Activated CD4-positive, alpha-beta T cell treated with anti-CD3 and anti-CD28 coated beads, Interleukin-2, amount 50 U/mL, for 48 hours (primary cell): ENCODE measurements at regions not wholly inside any gene's neighbourhood (a gene's known extent, or its start where the extent isn't known, plus 50 kb on each side); places are given as distances from the start of the nearest gene placed in this dataset.
"Not testable (repeated sequence)": the region's sequence is repeated elsewhere in the genome, so short reads cannot be mapped to it uniquely, and the experiment has no call there.

Experiments used
- DNase-seq, 2 experiments: peaks; one replicate each; pipeline ENCODE4 v3.0.0-alpha.2; 2020

DNA sequence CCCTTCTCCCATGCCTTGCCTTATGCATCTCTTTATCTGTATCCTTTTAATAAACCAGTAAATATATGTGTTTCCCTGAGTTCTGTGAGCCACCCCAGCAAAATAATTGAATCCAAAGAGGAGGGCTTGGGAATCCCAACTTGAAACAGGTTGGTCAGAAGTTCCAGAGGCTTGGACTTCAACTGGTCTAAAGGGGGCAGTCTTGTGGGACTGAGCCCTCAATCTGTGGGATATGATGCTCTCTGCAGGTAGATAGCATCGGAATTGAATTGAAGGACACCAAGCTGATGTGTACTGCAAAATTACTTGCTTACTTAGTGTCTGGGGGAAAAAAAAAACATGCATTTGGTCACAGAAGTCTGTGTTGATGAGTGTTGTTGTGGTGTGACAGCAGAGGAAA is 1033.5 kb upstream of the TMEFF2 start:
- no peak for DNase-seq

DNA sequence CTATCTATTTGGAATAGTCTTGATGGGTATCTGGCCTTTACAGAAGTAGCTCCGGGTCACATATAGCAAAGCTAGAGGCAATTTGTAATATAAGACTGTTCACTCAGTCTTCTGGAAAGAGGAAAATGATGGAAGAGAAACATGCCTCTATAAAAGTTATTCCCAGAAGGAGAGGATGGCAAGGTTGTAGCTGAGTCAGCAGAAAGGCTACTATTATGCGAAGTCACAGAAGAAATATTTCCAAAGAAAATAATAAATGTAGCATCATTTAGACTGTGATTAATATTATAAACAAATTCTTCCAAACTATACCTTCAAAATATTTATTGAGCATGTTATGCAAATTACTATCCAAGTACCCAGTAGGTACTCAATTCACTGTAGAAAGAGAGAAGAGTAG is 1027.7 kb upstream of the TMEFF2 start:
- no peak for DNase-seq

- no peak for DNase-seq
Observed at GRCh38 chr2:193219413-193219812, 1024.7 kb upstream of the TMEFF2 start.

DNA sequence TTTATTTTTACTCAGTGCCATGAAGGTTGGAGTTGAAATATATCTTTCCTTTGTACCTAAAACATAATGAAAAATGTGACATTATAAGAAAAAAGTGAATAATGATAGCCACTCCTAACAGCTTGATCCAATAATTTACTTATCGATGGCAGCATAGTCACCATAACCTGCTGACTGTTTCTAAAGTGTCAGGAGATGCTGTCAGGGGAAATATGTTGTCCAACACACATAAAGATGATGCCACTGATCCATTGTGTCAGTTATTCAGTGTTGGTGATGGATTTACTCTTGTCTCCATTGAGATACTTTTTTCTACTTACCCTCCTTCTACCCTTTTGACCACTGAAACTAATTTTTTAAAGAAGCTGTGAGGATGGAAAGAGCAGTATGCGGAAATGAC is 1006.9 kb upstream of the TMEFF2 start:
- DNase-seq, result no peak

DNA sequence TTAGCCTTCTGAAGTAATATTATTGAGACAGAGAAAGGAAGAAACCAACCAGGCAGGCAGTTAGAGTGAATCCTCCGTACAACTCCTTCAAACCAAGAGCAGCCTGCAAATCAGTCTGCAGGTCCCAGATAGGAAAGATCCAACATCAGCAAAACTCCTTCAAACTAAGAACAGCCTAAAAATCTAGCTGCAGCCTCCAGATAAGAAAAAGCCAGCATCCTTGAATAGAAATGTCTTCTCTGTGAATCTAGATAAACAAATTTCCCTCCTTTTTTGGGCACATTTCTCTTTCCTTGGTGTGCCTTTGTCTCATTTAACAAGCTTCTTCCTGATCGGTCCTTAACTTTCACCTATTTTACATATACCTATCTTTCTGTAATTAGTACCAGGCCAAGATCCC is 1004.6 kb upstream of the TMEFF2 start:
- DNase-seq, result no peak

- no peak for DNase-seq
Observed at GRCh38 chr2:193187816-193188215, 993.1 kb upstream of the TMEFF2 start.

- not testable (repeated sequence) for DNase-seq
Observed at GRCh38 chr2:193170981-193171380, 976.2 kb upstream of the TMEFF2 start.

- DNase-seq, result no peak
Observed at GRCh38 chr2:193156480-193156879, 961.7 kb upstream of the TMEFF2 start.

DNA sequence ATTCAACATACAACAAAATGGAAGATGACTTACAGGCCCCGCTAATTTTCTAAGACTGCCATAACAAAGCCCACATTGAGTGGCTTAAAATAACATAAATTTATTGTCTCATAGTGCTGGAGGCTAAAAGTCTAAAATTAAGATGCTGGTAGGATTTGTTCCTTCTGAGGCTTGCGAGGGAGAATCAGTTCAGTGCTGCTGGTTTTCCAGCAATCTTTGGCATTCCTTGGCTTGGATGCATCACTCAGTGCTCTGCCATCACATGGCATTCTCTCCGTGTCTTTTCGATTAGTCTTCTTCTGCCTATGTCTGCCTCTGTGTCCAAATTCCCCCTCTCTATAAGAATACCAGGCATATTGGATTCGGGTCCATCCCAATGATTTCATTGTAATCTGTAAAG is 959.3 kb upstream of the TMEFF2 start:
- no peak for DNase-seq

DNA sequence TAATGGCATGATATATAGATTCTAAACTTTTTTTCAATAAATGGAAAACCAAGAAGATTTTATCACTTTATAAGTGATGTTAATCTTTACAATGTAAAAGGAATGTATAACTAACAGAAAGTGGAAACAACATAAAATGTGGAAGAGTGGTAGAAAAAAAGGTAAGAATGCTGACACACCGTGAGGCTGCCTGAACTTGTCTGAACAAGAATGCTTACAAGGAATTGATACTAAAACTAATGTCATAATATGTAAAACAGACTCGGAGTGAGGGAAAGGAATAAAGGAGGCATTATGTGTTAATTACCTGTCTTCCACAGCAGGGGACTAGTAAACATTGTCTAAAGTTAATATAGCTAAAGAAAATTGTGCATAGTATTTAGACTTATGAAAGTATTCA is 958.8 kb upstream of the TMEFF2 start:
- DNase-seq, result no peak

DNA sequence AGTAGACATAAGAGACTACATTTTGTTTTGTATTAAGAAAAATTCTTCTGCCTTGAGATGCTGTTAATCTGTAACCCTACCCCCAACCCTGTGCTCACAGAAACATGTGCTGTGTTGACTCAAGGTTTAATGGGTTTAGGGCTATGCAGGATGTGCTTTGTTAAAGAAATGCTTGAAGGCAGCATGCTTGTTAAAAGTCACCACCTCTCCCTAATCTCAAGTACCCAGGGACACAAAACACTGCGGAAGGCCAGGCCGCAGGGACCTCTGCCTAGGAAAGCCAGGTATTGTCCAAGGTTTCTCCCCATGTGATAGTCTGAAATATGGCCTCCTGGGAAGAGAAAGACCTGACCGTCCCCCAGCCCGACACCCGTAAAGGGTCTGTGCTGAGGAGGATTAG is 947.7 kb upstream of the TMEFF2 start:
- not testable (repeated sequence) for DNase-seq

- DNase-seq, result no peak
Observed at GRCh38 chr2:193141998-193142397, 947.3 kb upstream of the TMEFF2 start.

- not testable (repeated sequence) for DNase-seq
Observed at GRCh38 chr2:193140895-193141294, 946.2 kb upstream of the TMEFF2 start.

DNA sequence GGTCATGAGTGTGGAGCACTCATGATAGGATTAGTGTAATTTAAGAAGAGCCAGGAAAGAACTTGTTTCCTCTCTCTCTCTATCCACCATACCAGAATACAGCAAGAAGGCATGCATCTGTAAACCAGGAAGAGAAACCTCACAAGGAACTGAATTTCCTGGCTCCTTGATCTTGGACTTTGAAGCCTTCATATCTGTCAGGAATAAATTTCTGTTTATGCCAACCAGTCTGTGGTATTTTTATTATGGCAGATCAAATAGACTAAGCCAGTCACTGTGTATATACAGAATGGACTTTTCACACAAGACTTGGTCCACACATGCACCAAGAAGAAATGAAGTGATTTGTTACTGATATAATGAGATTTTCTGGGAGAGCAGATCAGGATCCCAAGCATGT is 930.1 kb upstream of the TMEFF2 start:
- DNase-seq, result no peak

DNA sequence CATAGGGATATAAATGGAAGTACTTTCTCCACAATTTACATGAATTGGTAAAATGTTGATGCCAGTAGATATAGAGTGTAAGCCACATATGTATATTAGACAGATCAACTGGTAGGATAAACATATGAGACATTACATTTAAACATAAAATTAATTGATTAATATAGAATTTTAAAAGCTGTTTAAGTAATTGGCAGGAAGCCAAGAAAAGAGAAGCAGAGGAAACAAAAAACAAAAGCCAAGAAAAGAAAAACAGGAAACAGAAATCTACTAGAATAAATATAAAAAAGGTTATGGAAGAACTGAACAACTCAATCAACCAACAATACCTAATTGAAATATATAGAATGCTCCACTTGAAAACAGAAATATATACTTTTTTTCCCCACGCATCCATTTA is 920.1 kb upstream of the TMEFF2 start:
- DNase-seq, result no peak

GRCh38 chr2:193112986-193113385 is 918.3 kb upstream of the TMEFF2 start:
- DNase-seq, result no peak

GRCh38 chr2:193103064-193103463 is 908.3 kb upstream of the TMEFF2 start:
- DNase-seq, result no peak

DNA sequence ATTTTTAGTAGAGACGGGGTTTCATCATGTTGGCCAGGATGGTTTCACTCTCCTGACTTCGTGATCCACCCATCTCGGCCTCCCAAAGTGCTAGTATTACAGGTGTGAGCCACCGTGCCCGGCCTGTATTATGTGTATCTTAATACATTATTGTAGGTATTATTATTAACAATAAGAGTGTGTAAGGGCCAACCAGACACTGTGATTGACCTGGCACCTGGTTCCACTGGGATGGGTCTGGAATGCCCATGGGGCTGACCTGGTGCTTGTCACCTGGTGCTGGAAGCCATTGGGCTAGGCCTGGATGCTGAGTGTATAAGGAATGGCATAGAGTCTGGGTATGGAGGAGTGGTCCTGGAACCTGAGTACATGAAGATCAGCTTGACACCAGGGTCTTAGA is 906.9 kb upstream of the TMEFF2 start:
- DNase-seq, result no peak

DNA sequence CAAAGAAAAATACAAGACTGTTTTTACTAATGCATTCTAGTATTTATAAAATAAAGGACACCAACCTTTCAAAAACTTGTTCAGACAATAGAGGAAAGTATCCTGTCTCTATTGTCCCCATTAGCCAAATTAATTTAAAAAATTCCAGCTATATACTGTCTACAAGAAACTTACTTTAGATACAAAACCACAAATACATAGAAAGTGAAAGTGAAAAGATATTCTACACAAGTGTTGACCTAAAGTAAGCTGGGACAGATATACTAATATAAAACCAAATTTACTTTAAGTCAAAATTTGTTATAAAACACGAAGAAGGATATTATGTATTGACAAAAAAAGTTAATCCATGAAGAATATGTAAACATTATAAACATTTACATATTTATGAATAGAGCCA is 893.3 kb upstream of the TMEFF2 start:
- DNase-seq, result no peak

DNA sequence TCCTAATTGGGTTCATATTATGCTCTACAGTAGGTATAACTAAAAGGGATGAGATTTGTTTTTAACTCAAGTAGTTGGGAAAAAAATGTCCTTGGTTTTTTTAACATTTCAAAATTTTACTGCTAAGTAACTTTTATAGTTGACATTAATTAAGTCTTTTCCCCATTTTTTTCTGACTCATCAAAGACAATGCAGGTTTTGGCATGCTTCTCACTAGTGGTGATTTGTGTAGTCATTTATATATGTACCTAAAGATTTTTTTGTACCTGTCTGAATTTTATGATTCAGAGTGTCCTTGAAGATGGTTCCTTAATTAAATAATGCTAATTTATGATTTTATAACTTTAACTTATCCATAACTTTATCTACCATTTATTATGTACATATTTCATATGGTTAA is 882.3 kb upstream of the TMEFF2 start:
- no peak for DNase-seq

- DNase-seq, result no peak
Observed at GRCh38 chr2:193074933-193075332, 880.2 kb upstream of the TMEFF2 start.

DNA sequence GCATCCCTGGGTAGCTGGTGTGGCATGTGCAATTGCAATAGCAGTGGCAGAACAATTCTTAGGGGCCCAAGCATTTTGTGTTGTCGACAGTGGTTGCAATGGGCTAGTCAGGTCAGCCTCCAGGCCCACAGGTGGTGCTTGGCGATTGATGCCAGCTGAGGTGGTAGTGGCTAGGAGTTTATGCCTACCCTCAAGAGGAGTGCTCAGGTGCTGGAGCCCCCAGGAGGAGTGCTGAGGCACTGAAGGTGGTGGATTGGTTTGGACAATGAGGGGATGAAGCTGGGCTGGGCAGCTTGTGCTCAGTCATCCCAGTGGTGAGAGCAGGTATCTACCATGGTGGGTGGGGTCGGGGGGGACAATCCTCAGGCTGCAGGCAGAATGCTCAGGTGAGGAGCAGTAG is 877.9 kb upstream of the TMEFF2 start:
- no peak for DNase-seq

DNA sequence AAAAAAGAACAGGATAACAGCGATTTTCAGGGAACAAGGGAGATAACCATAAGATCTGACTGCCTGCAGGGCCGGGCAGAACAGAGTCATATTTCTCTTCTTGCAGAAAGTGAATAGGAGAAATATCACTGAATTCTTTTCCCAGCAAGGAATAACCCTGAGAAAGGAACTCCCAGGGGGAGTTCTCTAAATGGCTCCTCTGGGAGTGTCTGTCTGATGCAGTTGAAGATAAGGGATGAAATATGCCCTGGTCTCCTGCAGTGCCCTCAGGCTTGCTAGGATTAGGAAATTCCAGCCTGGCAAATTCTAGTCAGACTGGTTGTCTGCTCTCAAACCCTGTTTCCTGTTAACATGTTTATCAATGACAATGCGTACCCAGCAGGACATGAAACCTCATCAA is 830.8 kb upstream of the TMEFF2 start:
- DNase-seq, result not testable (repeated sequence)

GRCh38 chr2:193024791-193025190 is 830.1 kb upstream of the TMEFF2 start:
- no peak for DNase-seq

DNA sequence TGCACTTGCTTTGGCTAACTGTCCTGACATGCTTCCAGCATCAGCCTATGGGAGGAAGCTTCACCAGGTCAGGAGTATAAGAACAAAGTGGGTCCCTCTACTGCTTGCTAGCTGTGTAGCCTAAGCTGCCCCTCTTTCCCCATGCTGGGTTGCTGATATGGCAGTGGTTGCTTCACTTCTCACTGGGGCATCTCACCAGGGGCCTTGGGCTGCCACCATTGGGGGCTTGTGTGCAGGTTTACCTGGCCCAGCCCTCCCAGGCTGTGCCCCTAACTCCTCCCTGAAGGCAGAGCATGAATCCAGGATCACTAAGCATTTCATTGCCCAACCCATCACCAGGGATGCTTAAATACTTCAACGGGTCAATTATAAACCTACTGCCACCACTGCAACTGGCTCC is 817.1 kb upstream of the TMEFF2 start:
- no peak for DNase-seq

GRCh38 chr2:192993059-192993458 is 798.3 kb upstream of the TMEFF2 start:
- DNase-seq, result no peak
